ENCODE measurements at regions not wholly inside any gene's neighbourhood (a gene's known extent, or its start where the extent isn't known, plus 50 kb on each side); places are given as distances from the start of the nearest gene placed in this dataset.

DNA sequence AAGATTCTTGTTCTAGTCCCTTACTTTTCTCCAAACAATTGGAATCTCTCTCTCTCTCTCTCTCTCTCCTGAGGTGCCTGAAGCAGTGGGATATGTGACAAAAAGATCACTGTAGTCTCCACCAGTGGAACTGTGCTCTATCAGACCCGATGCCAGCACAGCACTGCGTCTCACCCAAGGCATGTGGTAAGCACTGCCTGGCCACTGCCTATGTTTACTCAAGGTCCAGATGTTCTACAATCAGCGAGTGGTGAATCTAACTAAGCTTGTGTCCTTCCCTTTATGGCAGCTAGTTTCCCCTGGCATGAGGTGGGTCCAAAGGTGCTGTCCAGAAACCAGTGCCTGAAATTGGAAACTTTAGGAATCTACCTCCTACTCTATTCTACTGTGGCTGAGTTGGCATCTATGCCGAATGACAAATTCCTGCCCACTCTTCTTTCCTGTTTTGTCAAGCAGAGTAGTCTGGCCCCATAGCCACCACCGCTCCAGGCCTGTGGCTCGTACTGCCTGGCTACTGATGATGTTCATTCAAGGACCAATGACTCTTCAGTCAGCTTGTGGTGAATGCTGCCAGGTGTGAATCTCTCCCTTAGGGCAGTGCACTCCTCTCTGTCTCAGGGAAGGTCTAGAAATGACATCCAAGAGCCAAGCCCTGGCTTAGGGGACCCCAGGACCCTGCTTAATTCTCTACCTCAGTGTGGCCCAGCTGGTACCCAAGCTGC, 416.5 kb downstream of the TEX13C start:
- TF ChIP-seq, protein P1, sequence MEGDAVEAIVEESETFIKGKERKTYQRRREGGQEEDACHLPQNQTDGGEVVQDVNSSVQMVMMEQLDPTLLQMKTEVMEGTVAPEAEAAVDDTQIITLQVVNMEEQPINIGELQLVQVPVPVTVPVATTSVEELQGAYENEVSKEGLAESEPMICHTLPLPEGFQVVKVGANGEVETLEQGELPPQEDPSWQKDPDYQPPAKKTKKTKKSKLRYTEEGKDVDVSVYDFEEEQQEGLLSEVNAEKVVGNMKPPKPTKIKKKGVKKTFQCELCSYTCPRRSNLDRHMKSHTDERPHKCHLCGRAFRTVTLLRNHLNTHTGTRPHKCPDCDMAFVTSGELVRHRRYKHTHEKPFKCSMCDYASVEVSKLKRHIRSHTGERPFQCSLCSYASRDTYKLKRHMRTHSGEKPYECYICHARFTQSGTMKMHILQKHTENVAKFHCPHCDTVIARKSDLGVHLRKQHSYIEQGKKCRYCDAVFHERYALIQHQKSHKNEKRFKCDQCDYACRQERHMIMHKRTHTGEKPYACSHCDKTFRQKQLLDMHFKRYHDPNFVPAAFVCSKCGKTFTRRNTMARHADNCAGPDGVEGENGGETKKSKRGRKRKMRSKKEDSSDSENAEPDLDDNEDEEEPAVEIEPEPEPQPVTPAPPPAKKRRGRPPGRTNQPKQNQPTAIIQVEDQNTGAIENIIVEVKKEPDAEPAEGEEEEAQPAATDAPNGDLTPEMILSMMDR (IDR thresholded peaks at IDR 0.05; ENCODE audit: low read length) = no peak
- TF ChIP-seq EZH2 (IDR thresholded peaks at IDR 0.05; ENCODE audit: borderline replicate concordance, low read length) = no peak
